OCI-LY3 (cell line): ENCODE measurements at regions not wholly inside any gene's neighbourhood (a gene's known extent, or its start where the extent isn't known, plus 50 kb on each side); places are given as distances from the start of the nearest gene placed in this dataset.

Source experiments
- EZH2phosphoT487 ChIP-seq: fragments of 200-600 bp; shearing (Covaris generic); IDR thresholded peaks from 2 replicates; pipeline ENCODE4 v1.6.1; 2018; ENCODE audit warnings: antibody characterized with exemption, mixed run types, low read depth
- TF ChIP-seq, protein P1 (sequence below): fragments of 200-600, 300-600 bp; sonication (generic); IDR thresholded peaks from 2 replicates; pipeline ENCODE4 v1.5.1; 2014; ENCODE audit warnings: antibody characterized with exemption, low read length, low read depth

DNA sequence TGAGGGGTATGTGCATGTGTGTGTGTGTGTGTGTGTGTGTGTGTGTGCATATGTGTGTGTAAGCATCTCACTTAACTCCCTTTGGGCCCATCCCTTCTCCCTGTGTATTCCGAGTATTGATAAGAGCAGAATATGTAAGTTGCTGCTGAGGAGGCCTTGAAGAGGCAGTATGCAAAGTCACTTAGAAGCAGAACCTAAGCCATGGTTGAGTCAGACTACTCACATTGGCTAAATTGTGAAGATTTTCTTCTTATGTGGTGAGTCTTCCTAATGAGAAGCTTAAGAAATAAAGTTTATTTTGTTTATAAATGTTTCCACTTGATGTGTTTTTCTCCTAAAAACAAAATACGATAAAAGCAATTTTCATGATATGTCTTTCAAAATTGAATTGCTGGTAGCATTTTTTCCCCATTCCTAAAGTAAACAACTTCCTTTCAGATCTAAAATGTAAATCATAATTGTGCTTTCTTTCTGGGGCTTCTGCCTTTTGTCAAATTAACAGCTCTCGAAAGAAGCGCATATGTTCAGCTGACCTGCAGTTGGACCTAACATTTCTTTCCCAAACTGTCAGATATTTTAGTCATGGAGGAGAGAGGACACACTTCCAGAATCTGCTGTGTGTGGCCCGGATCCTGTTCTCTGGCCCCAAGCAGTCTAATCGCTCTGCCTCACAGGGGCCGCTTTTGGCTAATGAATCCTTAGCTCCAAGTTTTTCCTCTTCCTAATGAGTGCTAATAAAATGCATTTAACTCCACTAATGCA is 284.0 kb downstream of the DUSP10 start:
- TF ChIP-seq EZH2phosphoT487: no peak
- TF ChIP-seq, protein P1, sequence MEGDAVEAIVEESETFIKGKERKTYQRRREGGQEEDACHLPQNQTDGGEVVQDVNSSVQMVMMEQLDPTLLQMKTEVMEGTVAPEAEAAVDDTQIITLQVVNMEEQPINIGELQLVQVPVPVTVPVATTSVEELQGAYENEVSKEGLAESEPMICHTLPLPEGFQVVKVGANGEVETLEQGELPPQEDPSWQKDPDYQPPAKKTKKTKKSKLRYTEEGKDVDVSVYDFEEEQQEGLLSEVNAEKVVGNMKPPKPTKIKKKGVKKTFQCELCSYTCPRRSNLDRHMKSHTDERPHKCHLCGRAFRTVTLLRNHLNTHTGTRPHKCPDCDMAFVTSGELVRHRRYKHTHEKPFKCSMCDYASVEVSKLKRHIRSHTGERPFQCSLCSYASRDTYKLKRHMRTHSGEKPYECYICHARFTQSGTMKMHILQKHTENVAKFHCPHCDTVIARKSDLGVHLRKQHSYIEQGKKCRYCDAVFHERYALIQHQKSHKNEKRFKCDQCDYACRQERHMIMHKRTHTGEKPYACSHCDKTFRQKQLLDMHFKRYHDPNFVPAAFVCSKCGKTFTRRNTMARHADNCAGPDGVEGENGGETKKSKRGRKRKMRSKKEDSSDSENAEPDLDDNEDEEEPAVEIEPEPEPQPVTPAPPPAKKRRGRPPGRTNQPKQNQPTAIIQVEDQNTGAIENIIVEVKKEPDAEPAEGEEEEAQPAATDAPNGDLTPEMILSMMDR: no peak
